C4-2B (cell line): ENCODE measurements at regions not wholly inside any gene's neighbourhood (a gene's known extent, or its start where the extent isn't known, plus 50 kb on each side); places are given as distances from the start of the nearest gene placed in this dataset.

Experiments used
- H3K27ac ChIP-seq: fragments of 450-650 bp; 2 replicates; pipeline ENCODE4 v1.5.1; 2017
- CTCF ChIP-seq: fragments of 450-650 bp; conservative IDR thresholded peaks from 2 replicates; pipeline ENCODE4 v1.5.1; 2017; ENCODE audit warnings: mild to moderate bottlenecking
- ZFX ChIP-seq: fragments of 450-650 bp; IDR thresholded peaks from 2 replicates; pipeline ENCODE4 v1.6.1; 2017

GRCh38 chr7:9874182-9874581 lies 1099.5 kb upstream of the PHF14 start:
- H3K27ac ChIP-seq = no peak overlapping the region
- TF ChIP-seq ZFX (no peak), CTCF (no peak)

DNA sequence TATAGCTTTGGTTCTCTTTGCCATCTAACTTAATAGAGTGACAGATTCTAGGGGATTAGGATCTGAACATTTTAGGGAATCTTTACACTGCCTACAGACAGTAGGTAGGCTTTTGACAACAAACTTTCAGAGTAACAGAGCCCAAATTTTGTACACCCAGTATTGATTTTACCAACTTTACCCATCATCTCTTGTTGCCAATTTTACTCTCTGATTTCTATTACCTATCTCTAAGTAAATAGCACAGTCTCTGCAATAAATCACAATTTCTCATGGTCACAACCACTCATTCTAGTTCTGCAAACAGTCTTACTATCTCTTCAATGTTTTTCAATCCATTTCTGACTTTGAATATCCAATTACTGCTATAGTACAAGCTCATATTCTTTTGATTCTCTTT lies 1097.6 kb upstream of the PHF14 start:
- no peak overlapping the region for H3K27ac ChIP-seq
- TF ChIP-seq CTCF (no peak), ZFX (no peak)

DNA sequence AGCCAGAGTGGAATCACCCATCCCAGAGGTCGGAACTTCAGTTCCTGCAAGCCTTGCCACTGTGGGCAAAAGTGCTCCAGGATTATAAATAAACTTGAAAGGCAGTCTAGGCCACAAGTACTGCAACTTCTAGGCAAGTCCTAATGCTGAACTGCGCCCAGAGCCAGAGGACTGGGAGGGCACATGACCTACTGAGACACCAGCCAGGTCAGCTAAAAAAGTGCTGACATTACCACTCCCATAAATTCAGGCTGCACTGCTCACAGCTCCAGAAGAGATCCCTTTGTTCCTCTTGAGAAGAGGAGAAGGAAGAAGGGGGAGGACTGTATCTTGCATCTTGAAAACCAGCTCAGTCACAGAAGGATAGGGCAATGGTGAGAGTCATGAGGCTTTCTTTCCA lies 1084.1 kb upstream of the PHF14 start:
- no peak overlapping the region; the same call in 1 of the 2 replicates for H3K27ac ChIP-seq

GRCh38 chr7:9890092-9890491 lies 1083.6 kb upstream of the PHF14 start:
- no peak overlapping the region for H3K27ac ChIP-seq
- TF ChIP-seq ZFX = no peak
- TF ChIP-seq CTCF = peak; percentile 18

More for the DNA sequence above, 1084.1 kb upstream of the PHF14 start:
- TF ChIP-seq ZFX (no peak), CTCF (no peak)

- TF ChIP-seq CTCF = no peak
- TF ChIP-seq ZFX = no peak
- H3K27ac ChIP-seq = no peak overlapping the region
These were observed 1082.6 kb upstream of the PHF14 start for GRCh38 chr7:9891056-9891455.

DNA sequence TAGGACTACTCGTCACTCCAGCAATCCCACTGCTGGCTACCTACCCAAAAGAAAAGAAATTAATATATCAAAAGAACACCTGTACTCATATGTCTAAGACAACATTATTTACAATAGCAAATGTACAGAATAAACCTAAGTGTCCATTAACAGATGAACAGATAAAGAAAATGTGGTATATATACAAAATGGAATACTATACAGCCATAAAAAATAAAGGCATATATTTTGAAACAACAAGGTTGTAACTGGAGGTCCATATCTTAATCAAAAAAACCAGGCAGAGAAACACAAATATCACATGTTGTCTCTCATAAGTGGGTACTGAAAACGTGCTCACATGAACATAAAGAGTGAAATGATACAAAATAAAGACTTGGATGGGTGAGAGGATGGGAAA lies 1073.3 kb upstream of the PHF14 start:
- H3K27ac ChIP-seq = no peak overlapping the region
- TF ChIP-seq ZFX (no peak), CTCF (no peak)

GRCh38 chr7:9921326-9921725 lies 1052.3 kb upstream of the PHF14 start:
- no peak overlapping the region for H3K27ac ChIP-seq
- TF ChIP-seq ZFX (no peak), CTCF (no peak)
